GM12878 (cell line): ENCODE measurements at regions not wholly inside any gene's neighbourhood (a gene's known extent, or its start where the extent isn't known, plus 50 kb on each side); places are given as distances from the start of the nearest gene placed in this dataset.

Source experiments
- ATAC-seq: fragments of 200-7000 bp; cut with Tn5 transposase; 3 replicates; pipeline ENCODE4 v1.9.1; 2020; ENCODE audit warnings: mild to moderate bottlenecking, moderate library complexity
- BruUV-seq: library from RNA; stranded (reverse); fragments of 400-500 nt; replicated peaks from 2 replicates; lab custom pipeline; 2021; lab: Mats Ljungman, UMichigan
- CTCF ChIA-PET: fragments of 300-600 bp; sonication (Branson Sonifier 250); formaldehyde crosslinking; extraction: SDS; loops from one replicate; lab custom pipeline; 2021; ENCODE audit warnings: inconsistent platforms; lab: Yijun Ruan, JAX
- POLR2A ChIA-PET: fragments of 350-600 bp; formaldehyde crosslinking; extraction: SDS; loops from one replicate; lab custom pipeline; 2021; ENCODE audit warnings: inconsistent platforms; lab: Charles Lee
- RAD21 ChIA-PET: fragments of 300-600 bp; sonication (Branson Sonifier 250); formaldehyde crosslinking; loops from one replicate; lab custom pipeline; 2023; ENCODE audit warnings: antibody characterized with exemption; ENCODE audit not compliant: unreplicated experiment; lab: Charles Lee
- SMC1A ChIA-PET: fragments of 300-600 bp; sonication (Branson Sonifier 250); formaldehyde crosslinking; loops from one replicate; lab custom pipeline; 2023; ENCODE audit not compliant: unreplicated experiment, uncharacterized antibody; lab: Charles Lee
- DNase-seq: peaks from one replicate; pipeline ENCODE4 v3.0.0-alpha.2; 2011; ENCODE audit warnings: low read depth, low spot score
- FAIRE-seq: peaks from 3 replicates; lab custom pipeline; 2011; peaks lifted over from hg19 to GRCh38; lab: Jason Lieb, UNC
- H2AFZ ChIP-seq: 2 replicates; pipeline ENCODE4 v1.6.0; 2011; ENCODE audit warnings: low read depth, low read length, control low read depth; ENCODE audit not compliant: control insufficient read depth
- H3K27ac ChIP-seq: 2 replicates; pipeline ENCODE4 v1.5.1; 2011; ENCODE audit warnings: control low read depth; ENCODE audit not compliant: control insufficient read depth, insufficient read depth
- H3K27me3 ChIP-seq, 2 experiments: replicated peaks in 1 of 2; 2 replicates each; pipeline versions ENCODE4 v1.6.0 to v1.6.1; 2011; ENCODE audit warnings: low read length in 1 of 2; ENCODE audit not compliant: control insufficient read depth in 2 of 2, insufficient read depth in 2 of 2
- H3K36me3 ChIP-seq, 2 experiments: 2 replicates each; pipeline ENCODE4 v1.5.1; 2011; ENCODE audit warnings: low read length in 1 of 2; ENCODE audit not compliant: control insufficient read depth in 2 of 2, insufficient read depth in 2 of 2
- H3K4me1 ChIP-seq: 2 replicates; pipeline ENCODE4 v1.6.1; 2011; ENCODE audit warnings: mild to moderate bottlenecking, low read length, moderate library complexity, mixed read lengths; ENCODE audit not compliant: control insufficient read depth, insufficient read depth
- H3K4me2 ChIP-seq: 2 replicates; pipeline ENCODE4 v1.6.0; 2011; ENCODE audit warnings: control low read depth; ENCODE audit not compliant: control insufficient read depth, insufficient read depth
- H3K4me3 ChIP-seq: fragments of 200-600 bp; sonication (generic); 2 replicates; pipeline ENCODE4 v1.5.1; 2016
- H3K79me2 ChIP-seq: 2 replicates; pipeline ENCODE4 v1.6.0; 2011; ENCODE audit warnings: low read length; ENCODE audit not compliant: control insufficient read depth, insufficient read depth
- H3K9ac ChIP-seq: 2 replicates; pipeline ENCODE4 v1.8.0; 2011; ENCODE audit warnings: low read length, control low read depth, mixed read lengths; ENCODE audit not compliant: control insufficient read depth, insufficient read depth
- H3K9me3 ChIP-seq: replicated peaks from 3 replicates; pipeline ENCODE4 v1.5.1; 2011; ENCODE audit warnings: mild to moderate bottlenecking, low read length; ENCODE audit not compliant: control insufficient read depth, insufficient read depth
- H4K20me1 ChIP-seq: 2 replicates; pipeline ENCODE4 v1.6.0; 2011; ENCODE audit not compliant: control insufficient read depth, insufficient read depth
- CTCF ChIP-seq, 3 experiments: IDR thresholded peaks in 2 of 3; conservative IDR thresholded peaks in 1 of 3; 2 replicates each; pipeline ENCODE4 v1.5.1; 2011; ENCODE audit warnings: low read depth in 3 of 3, low read length in 3 of 3, mild to moderate bottlenecking in 3 of 3, control low read depth in 2 of 3, moderate library complexity in 2 of 3, inconsistent platforms in 1 of 3, mixed read lengths in 1 of 3; ENCODE audit not compliant: control insufficient read depth in 2 of 3, insufficient read depth in 1 of 3; ENCODE audit errors: extremely low read depth in 1 of 3
- JUNB ChIP-seq: IDR thresholded peaks from 2 replicates; pipeline ENCODE4 v1.6.1; 2016; ENCODE audit warnings: antibody characterized with exemption, mild to moderate bottlenecking
- NR2C2 ChIP-seq: IDR thresholded peaks from 2 replicates; pipeline ENCODE4 v1.6.1; 2011; ENCODE audit warnings: borderline replicate concordance, low read depth; ENCODE audit not compliant: control insufficient read depth, insufficient read length
- PAX8 ChIP-seq: fragments of 450-650 bp; IDR thresholded peaks from 2 replicates; pipeline ENCODE4 v1.6.1; 2017; ENCODE audit warnings: mild to moderate bottlenecking, moderate library complexity
- PML ChIP-seq: IDR thresholded peaks from 2 replicates; pipeline ENCODE4 v1.6.1; 2012; ENCODE audit warnings: low read length, inconsistent platforms
- PRDM15 ChIP-seq: fragments of 450-650 bp; formaldehyde crosslinking; IDR thresholded peaks from 2 replicates; pipeline ENCODE4 v1.4.0; 2020; ENCODE audit warnings: mild to moderate bottlenecking, moderate library complexity
- SIN3A ChIP-seq: IDR thresholded peaks from 2 replicates; pipeline ENCODE4 v1.6.1; 2012; ENCODE audit warnings: low read depth, low read length, improper control_type of control experiment
- SIX5 ChIP-seq: IDR thresholded peaks from 2 replicates; pipeline ENCODE4 v1.6.1; 2011; ENCODE audit warnings: mild to moderate bottlenecking, low read depth, low read length, moderate library complexity; ENCODE audit not compliant: severe bottlenecking
- TBL1XR1 ChIP-seq: IDR thresholded peaks from 2 replicates; pipeline ENCODE4 v1.6.1; 2012; ENCODE audit warnings: low read depth, low read length, improper control_type of control experiment
- TCF3 ChIP-seq: IDR thresholded peaks from 2 replicates; pipeline ENCODE4 v1.6.1; 2012; ENCODE audit warnings: low read depth, mild to moderate bottlenecking, low read length, borderline replicate concordance; ENCODE audit not compliant: insufficient read depth
- ZBTB33 ChIP-seq: fragments of 450-650 bp; IDR thresholded peaks from 2 replicates; pipeline ENCODE4 v1.6.1; 2017; ENCODE audit warnings: mild to moderate bottlenecking
- ZNF384 ChIP-seq: IDR thresholded peaks from 2 replicates; pipeline ENCODE4 v1.6.1; 2012; ENCODE audit warnings: low read depth, mild to moderate bottlenecking, low read length, improper control_type of control experiment, borderline replicate concordance
- WGBS: methylation state at CpG from one replicate; pipeline ENCODE4 v1.1.6; 2016; ENCODE audit warnings: low lambda C conversion rate; ENCODE audit not compliant: insufficient replicate concordance, insufficient coverage; ENCODE audit errors: missing lambda C conversion rate; 5-methylcytosine and 5-hydroxymethylcytosine counted together
- in situ Hi-C: fragments of 300-500 bp; cut with MboI; formaldehyde crosslinking; loops from 9 replicates; pipeline ENCODE4 v1.14.3; 2018; ENCODE audit warnings: mixed read lengths
- intact Hi-C: fragments of 100-400 bp; cut with micrococcal nuclease; formaldehyde crosslinking; loops from one replicate; pipeline ENCODE4 v1.14.2; 2022; ENCODE audit not compliant: unreplicated experiment

- CTCF ChIA-PET = interaction anchor here (0.9 kb wide), 1 partner anchor 29 kb away, joined by 3 read pairs; no protein-coding TSS in a partner anchor
Measured at GRCh38 chr16:85500220-85500619, 112.9 kb upstream of the GSE1 start.

More at GRCh38 chr16:85500220-85500619, 112.9 kb upstream of the GSE1 start:
- Histone ChIP-seq H3K4me3 (no peak overlapping the region), H3K4me2 (no peak overlapping the region), H3K27me3 (peaks cover 0 to 3% of the 10 kb centered on the region in 2 experiments; a peak in 2 of 4 replicates), H3K36me3 (no peaks in the 10 kb centered on the region), H3K9me3 (no peaks in the 10 kb centered on the region), H3K27ac (no peak overlapping the region), H4K20me1 (no peaks in the 10 kb centered on the region), H2AFZ (no peak overlapping the region), H3K79me2 (no peaks in the 10 kb centered on the region), H3K4me1 (no peaks in the 10 kb centered on the region), H3K9ac (no peak overlapping the region)
- ChIA-PET POLR2A (no interaction called here), SMC1A (no interaction called here), RAD21 (no interaction called here)
- FAIRE-seq (no peak), DNase-seq (no peak), ATAC-seq (no peak)
- in situ Hi-C loops = no loop called here
- TF ChIP-seq ZNF384 (no peak), TCF3 (no peak), NR2C2 (no peak), ZBTB33 (no peak), SIN3A (no peak), TBL1XR1 (no peak), JUNB (no peak), CTCF (IDR thresholded peaks at IDR 0.05 in 2 of 3, conservative IDR thresholded peaks at IDR 0.05 in 1 of 3; ENCODE audit: control insufficient read depth in 2 of 3, extremely low read depth in 1 of 3, insufficient read depth in 1 of 3, low read depth in 3 of 3, low read length in 3 of 3) (no peak), PAX8 (no peak), PRDM15 (no peak), SIX5 (no peak), PML (no peak)
- intact Hi-C loops = no loop called here
- no TSS peak for BruUV-seq
- WGBS = 63% methylated on average over 12 of the region's 12 CpGs
